ENCODE measurements at regions not wholly inside any gene's neighbourhood (a gene's known extent, or its start where the extent isn't known, plus 50 kb on each side); places are given as distances from the start of the nearest gene placed in this dataset.

GRCh38 chr2:64859312-64860212, 129.6 kb upstream of the SLC1A4 start:
- TF ChIP-seq CTCF (IDR thresholded peaks at IDR 0.05) (peak in 3 of 6 experiments; percentile 20 to 22 (median 21)), POLR2A (IDR thresholded peaks at IDR 0.05) (peak in 1 of 2 donors; percentile 35)
